ENCODE measurements at regions not wholly inside any gene's neighbourhood (a gene's known extent, or its start where the extent isn't known, plus 50 kb on each side); places are given as distances from the start of the nearest gene placed in this dataset.

GRCh38 chr10:84075226-84076046 is 63.9 kb upstream of the GHITM start:
- no peak for DNase-seq (ENCODE audit: low read depth in 1 of 2, low spot score in 2 of 2)
- no peaks in the 10 kb centered on the region for H4K20me1 ChIP-seq (replicated peaks in 1 of 2; ENCODE audit: control insufficient read depth in 1 of 2, insufficient read depth in 2 of 2, low read length in 2 of 2)
- H3K14ac ChIP-seq (ENCODE audit: insufficient read length), result no peak overlapping the region
- H3K27me3 ChIP-seq (replicated peaks in 1 of 4; ENCODE audit: control insufficient read depth in 3 of 4, extremely low read depth in 1 of 4, insufficient read depth in 3 of 4, low read length in 3 of 4), result no peaks in the 10 kb centered on the region; a peak in 2 of 7 replicates
- H2AK5ac ChIP-seq (ENCODE audit: low read depth, low read length), result no peak overlapping the region
- H3K4me1 ChIP-seq (replicated peaks in 1 of 4; ENCODE audit: control insufficient read depth in 3 of 4, insufficient read depth in 4 of 4, low read length in 3 of 4), result peaks cover 0 to 4% (median under 1%) of the 10 kb centered on the region in 4 experiments; a peak in 2 of 7 replicates
- no peaks in the 10 kb centered on the region for H3K79me1 ChIP-seq (ENCODE audit: low read depth, low read length)
- no peak overlapping the region for H3K4me3 ChIP-seq (ENCODE audit: extremely low read depth in 1 of 4, insufficient read depth in 2 of 4, low read depth in 3 of 4, low read length in 4 of 4)
- H3K27ac ChIP-seq (ENCODE audit: low read depth, low read length), result no peak overlapping the region
- no peak overlapping the region for H2BK20ac ChIP-seq (ENCODE audit: low read length)
- H3K56ac ChIP-seq (replicated peaks; ENCODE audit: insufficient read length, low read depth, low read length), result no peak overlapping the region
- no peak overlapping the region for H4K91ac ChIP-seq (replicated peaks; ENCODE audit: insufficient read length, low read length)
- no peaks in the 10 kb centered on the region for H3K9me3 ChIP-seq (ENCODE audit: insufficient read depth in 2 of 2, low read depth in 1 of 2, low read length in 1 of 2)
- H2BK15ac ChIP-seq (ENCODE audit: low read length), result no peak overlapping the region
- H2AFZ ChIP-seq (ENCODE audit: low read length), result 0 out of 2 replicates have a peak overlapping the region, but pooled peaks have one; percentile 19
- no peak overlapping the region for H2BK120ac ChIP-seq (replicated peaks; ENCODE audit: low read depth, low read length)
- 0 out of 2 replicates have a peak, but pooled peaks cover 1% of the 10 kb centered on the region for H3K23me2 ChIP-seq (ENCODE audit: low read depth, low read length)
- no peak overlapping the region for H3K9ac ChIP-seq (replicated peaks in 1 of 4; ENCODE audit: extremely low read depth in 1 of 4, low read depth in 3 of 4, low read length in 3 of 4)
- no peaks in the 10 kb centered on the region for H3K79me2 ChIP-seq (ENCODE audit: control insufficient read depth in 1 of 2, insufficient read depth in 2 of 2, low read length in 2 of 2)
- H4K8ac ChIP-seq (ENCODE audit: extremely low read depth, insufficient read depth, low read length), result no peak overlapping the region
- ChIA-PET CTCF (ENCODE audit: partially characterized antibody) (interaction anchor here (1.0 to 5.7 kb wide), 19 partner anchors 9 to 138 kb away, joined by 3 to 82 read pairs (median 5); no protein-coding TSS in a partner anchor), POLR2A (ENCODE audit: partially characterized antibody) (no interaction called here)
- H3K36me3 ChIP-seq (ENCODE audit: control insufficient read depth in 2 of 4, insufficient read depth in 4 of 4, low read length in 3 of 4), result no peaks in the 10 kb centered on the region
- WGBS, 2 experiments (ENCODE audit: extremely low coverage in 1 of 2, insufficient coverage in 1 of 2, insufficient read length in 1 of 2, insufficient replicate concordance in 2 of 2, low coverage in 1 of 2, low lambda C conversion rate in 2 of 2, missing lambda C conversion rate in 1 of 2), result 90% methylated on average over 4 of the region's 4 CpGs; no CpG with 5 or more reads in 1 of the 2 experiments
- no peak overlapping the region for H3K23ac ChIP-seq (ENCODE audit: insufficient read length)
- no peak for TF ChIP-seq EGR1 (IDR thresholded peaks at IDR 0.05; ENCODE audit: borderline replicate concordance, low read depth, low read length)
- peak in 1 of 2 experiments; percentile 13; a peak in 1 of 4 replicates for TF ChIP-seq RAD21 (IDR thresholded peaks at IDR 0.05 in 1 of 2, conservative IDR thresholded peaks at IDR 0.05 in 1 of 2; ENCODE audit: low read depth in 2 of 2, low read length in 2 of 2)
- TF ChIP-seq, protein P1, sequence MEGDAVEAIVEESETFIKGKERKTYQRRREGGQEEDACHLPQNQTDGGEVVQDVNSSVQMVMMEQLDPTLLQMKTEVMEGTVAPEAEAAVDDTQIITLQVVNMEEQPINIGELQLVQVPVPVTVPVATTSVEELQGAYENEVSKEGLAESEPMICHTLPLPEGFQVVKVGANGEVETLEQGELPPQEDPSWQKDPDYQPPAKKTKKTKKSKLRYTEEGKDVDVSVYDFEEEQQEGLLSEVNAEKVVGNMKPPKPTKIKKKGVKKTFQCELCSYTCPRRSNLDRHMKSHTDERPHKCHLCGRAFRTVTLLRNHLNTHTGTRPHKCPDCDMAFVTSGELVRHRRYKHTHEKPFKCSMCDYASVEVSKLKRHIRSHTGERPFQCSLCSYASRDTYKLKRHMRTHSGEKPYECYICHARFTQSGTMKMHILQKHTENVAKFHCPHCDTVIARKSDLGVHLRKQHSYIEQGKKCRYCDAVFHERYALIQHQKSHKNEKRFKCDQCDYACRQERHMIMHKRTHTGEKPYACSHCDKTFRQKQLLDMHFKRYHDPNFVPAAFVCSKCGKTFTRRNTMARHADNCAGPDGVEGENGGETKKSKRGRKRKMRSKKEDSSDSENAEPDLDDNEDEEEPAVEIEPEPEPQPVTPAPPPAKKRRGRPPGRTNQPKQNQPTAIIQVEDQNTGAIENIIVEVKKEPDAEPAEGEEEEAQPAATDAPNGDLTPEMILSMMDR (IDR thresholded peaks at IDR 0.05; ENCODE audit: control extremely low read depth in 1 of 3, insufficient read depth in 1 of 3, low read depth in 1 of 3, low read length in 3 of 3), result peak in 1 of 3 experiments; percentile 25; a peak in 2 of 4 replicates
- FAIRE-seq, result no peak
- H3K4me2 ChIP-seq (ENCODE audit: insufficient read depth in 1 of 2, low read depth in 2 of 2, low read length in 2 of 2), result no peak overlapping the region
- no peak overlapping the region for H2BK5ac ChIP-seq (ENCODE audit: low read depth, low read length)
- H3K18ac ChIP-seq (ENCODE audit: extremely low read depth, low read length), result no peak overlapping the region
- H2BK12ac ChIP-seq (ENCODE audit: low read depth, low read length), result no peak overlapping the region
- no peak overlapping the region for H4K5ac ChIP-seq (ENCODE audit: insufficient read length, low read depth, low read length)
- no peak overlapping the region for H3K4ac ChIP-seq (replicated peaks; ENCODE audit: insufficient read length, low read depth, low read length)
